Transverse colon (tissue), 3 donors: ENCODE measurements at regions not wholly inside any gene's neighbourhood (a gene's known extent, or its start where the extent isn't known, plus 50 kb on each side); places are given as distances from the start of the nearest gene placed in this dataset.

Experiments used
- POLR2A ChIP-seq: fragments of 450-650 bp; IDR thresholded peaks from one replicate; pipeline ENCODE4 v1.6.1; 2016; ENCODE audit warnings: antibody characterized with exemption, mild to moderate bottlenecking, moderate library complexity
- TF ChIP-seq, protein P1 (sequence below), 5 experiments: fragments of 200-600 bp in 3 of 5; fragments of 450-650 bp in 2 of 5; sonication (generic) in 3 of 5; IDR thresholded peaks; 1 replicate in 2 of 5; 2 replicates in 3 of 5; pipeline ENCODE4 v1.5.1; 2016 to 2017; ENCODE audit warnings: antibody characterized with exemption in 5 of 5, inconsistent platforms in 3 of 5, mild to moderate bottlenecking in 2 of 5, moderate library complexity in 1 of 5

DNA sequence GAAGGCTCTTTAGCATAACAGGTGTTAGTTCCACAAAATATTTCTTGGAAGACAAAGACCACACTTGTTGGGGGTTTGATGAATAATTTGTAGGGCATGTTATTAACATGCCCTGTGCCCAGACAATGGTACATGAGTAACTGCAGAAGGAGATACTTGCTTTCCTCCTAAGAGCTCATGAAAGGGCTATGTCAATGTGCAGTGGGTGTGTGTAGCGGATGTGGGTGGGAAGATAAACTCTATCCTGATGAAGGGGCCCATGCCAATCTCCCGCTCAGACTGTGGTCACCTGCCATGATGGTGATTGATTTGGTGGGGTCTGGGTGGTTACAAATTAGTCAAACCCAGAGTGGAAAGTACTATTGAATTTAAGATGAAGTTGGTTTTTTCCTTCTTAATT lies 69.8 kb upstream of the DNAH14 start:
- TF ChIP-seq, protein P1, sequence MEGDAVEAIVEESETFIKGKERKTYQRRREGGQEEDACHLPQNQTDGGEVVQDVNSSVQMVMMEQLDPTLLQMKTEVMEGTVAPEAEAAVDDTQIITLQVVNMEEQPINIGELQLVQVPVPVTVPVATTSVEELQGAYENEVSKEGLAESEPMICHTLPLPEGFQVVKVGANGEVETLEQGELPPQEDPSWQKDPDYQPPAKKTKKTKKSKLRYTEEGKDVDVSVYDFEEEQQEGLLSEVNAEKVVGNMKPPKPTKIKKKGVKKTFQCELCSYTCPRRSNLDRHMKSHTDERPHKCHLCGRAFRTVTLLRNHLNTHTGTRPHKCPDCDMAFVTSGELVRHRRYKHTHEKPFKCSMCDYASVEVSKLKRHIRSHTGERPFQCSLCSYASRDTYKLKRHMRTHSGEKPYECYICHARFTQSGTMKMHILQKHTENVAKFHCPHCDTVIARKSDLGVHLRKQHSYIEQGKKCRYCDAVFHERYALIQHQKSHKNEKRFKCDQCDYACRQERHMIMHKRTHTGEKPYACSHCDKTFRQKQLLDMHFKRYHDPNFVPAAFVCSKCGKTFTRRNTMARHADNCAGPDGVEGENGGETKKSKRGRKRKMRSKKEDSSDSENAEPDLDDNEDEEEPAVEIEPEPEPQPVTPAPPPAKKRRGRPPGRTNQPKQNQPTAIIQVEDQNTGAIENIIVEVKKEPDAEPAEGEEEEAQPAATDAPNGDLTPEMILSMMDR (IDR thresholded peaks at IDR 0.05): no peak
- TF ChIP-seq POLR2A: no peak
